DMS114 treated with DMSO at 0.1 percent for 48 hours (cell line): ENCODE measurements at regions not wholly inside any gene's neighbourhood (a gene's known extent, or its start where the extent isn't known, plus 50 kb on each side); places are given as distances from the start of the nearest gene placed in this dataset.

Experiments used
- DNase-seq: peaks from one replicate; lab custom pipeline; 2025; ENCODE audit not compliant: unreplicated experiment; lab: John Stamatoyannopoulos, UW

GRCh38 chr22:22392131-22392530 is 116.4 kb downstream of the ZNF280B start:
- DNase-seq, result no peak

- DNase-seq, result no peak
Observed at GRCh38 chr22:22394591-22394990, 114.0 kb downstream of the ZNF280B start.

- no peak for DNase-seq
Observed at GRCh38 chr22:22395245-22395644, 113.3 kb downstream of the ZNF280B start.

GRCh38 chr22:22396741-22397291 is 111.7 kb downstream of the ZNF280B start:
- no peak for DNase-seq

GRCh38 chr22:22397292-22397870 is 111.2 kb downstream of the ZNF280B start:
- no peak for DNase-seq

GRCh38 chr22:22397875-22398524 is 110.5 kb downstream of the ZNF280B start:
- DNase-seq, result no peak

- no peak for DNase-seq
Observed at GRCh38 chr22:22398530-22399327, 109.8 kb downstream of the ZNF280B start.

GRCh38 chr22:22400099-22400498 is 108.4 kb downstream of the ZNF280B start:
- no peak for DNase-seq

GRCh38 chr22:22400964-22401363 is 107.6 kb downstream of the ZNF280B start:
- DNase-seq, result no peak

- no peak for DNase-seq
Observed at GRCh38 chr22:22401381-22401780, 107.2 kb downstream of the ZNF280B start.

- DNase-seq, result no peak
Observed at GRCh38 chr22:22403306-22403705, 105.2 kb downstream of the ZNF280B start.

- no peak for DNase-seq
Observed at GRCh38 chr22:22403771-22404170, 104.8 kb downstream of the ZNF280B start.

- no peak for DNase-seq
Observed at GRCh38 chr22:22404598-22405284, 103.8 kb downstream of the ZNF280B start.

- DNase-seq, result no peak
Observed at GRCh38 chr22:22406445-22407027, 102.0 kb downstream of the ZNF280B start.

- no peak for DNase-seq
Observed at GRCh38 chr22:22407061-22407460, 101.5 kb downstream of the ZNF280B start.

GRCh38 chr22:22408269-22408668 is 100.3 kb downstream of the ZNF280B start:
- DNase-seq, result no peak

- peak; percentile 34 for DNase-seq
Observed at GRCh38 chr22:22408731-22409696, 99.5 kb downstream of the ZNF280B start.

- no peak for DNase-seq
Observed at GRCh38 chr22:22410121-22410520, 98.4 kb downstream of the ZNF280B start.

GRCh38 chr22:22410677-22411076 is 97.9 kb downstream of the ZNF280B start:
- no peak for DNase-seq

- DNase-seq, result no peak
Observed at GRCh38 chr22:22414266-22414665, 94.3 kb downstream of the ZNF280B start.
